Stimulated activated naive CD8-positive, alpha-beta T cell treated with anti-CD3 and anti-CD28 coated beads, Interleukin-15, amount 100 ng/mL, for 72 hours (primary cell): ENCODE measurements at regions not wholly inside any gene's neighbourhood (a gene's known extent, or its start where the extent isn't known, plus 50 kb on each side); places are given as distances from the start of the nearest gene placed in this dataset.
A peak's percentile ranks its signal among the peaks of the same experiment; 100 is the strongest.
"Not testable (repeated sequence)": the region's sequence is repeated elsewhere in the genome, so short reads cannot be mapped to it uniquely, and the experiment has no call there.

Experiments
- ATAC-seq: fragments of 150-1000 bp; cut with Tn5 transposase; 2 replicates; pipeline ENCODE4 v1.10.0; 2021; ENCODE audit warnings: mild to moderate bottlenecking, moderate library complexity
- DNase-seq, 2 donors: peaks; one replicate each; pipeline ENCODE4 v3.0.0; 2021 to 2022
- H3K27ac Mint-ChIP-seq, 2 donors: one replicate each; pipeline ENCODE4 v1.8.0; 2022; ENCODE audit warnings: mild to moderate bottlenecking in 2 of 2, mixed read lengths in 2 of 2, moderate library complexity in 2 of 2
- H3K27me3 Mint-ChIP-seq: one replicate; pipeline ENCODE4 v1.8.0; 2022; ENCODE audit warnings: mixed read lengths
- H3K4me1 Mint-ChIP-seq: one replicate; pipeline ENCODE4 v1.8.0; 2022; ENCODE audit warnings: mild to moderate bottlenecking, mixed read lengths
- H3K4me3 Mint-ChIP-seq, 2 donors: one replicate each; pipeline ENCODE4 v1.8.0; 2022; ENCODE audit warnings: mild to moderate bottlenecking in 2 of 2, mixed read lengths in 2 of 2, moderate library complexity in 1 of 2
- H3K9me3 Mint-ChIP-seq, 2 donors: one replicate each; pipeline ENCODE4 v1.8.0; 2022; ENCODE audit warnings: mixed read lengths in 2 of 2

DNA sequence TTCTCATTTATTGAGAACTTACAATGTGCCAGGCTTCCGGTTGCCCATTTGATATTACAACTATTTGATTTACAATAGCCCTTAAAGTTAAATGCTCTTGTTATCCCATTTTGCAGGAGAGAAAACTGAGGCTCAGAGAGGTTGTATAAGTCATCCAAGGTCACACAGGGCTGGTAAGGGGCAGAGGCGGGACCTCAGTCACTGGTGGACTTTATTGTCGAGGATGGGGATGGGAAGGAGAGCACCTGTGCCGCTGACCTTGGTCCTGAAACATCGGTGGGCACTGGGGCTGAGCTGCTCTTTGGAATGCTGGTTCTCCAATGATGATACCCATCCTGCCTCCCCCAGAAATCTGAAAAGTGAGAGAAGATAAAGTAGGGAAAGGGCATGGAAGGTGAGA is 265.4 kb downstream of the MIAT start:
- DNase-seq: no peak
- Mint-ChIP-seq H3K9me3 (no peaks in the 10 kb centered on the region), H3K4me3 (no peak overlapping the region), H3K27ac (no peak overlapping the region), H3K4me1 (no peaks in the 10 kb centered on the region), H3K27me3 (no peaks in the 10 kb centered on the region)
- no peak for ATAC-seq

GRCh38 chr22:26923531-26923930 is 266.1 kb downstream of the MIAT start:
- H3K4me1 Mint-ChIP-seq: no peaks in the 10 kb centered on the region
- ATAC-seq: no peak
- no peak overlapping the region for H3K4me3 Mint-ChIP-seq
- H3K27me3 Mint-ChIP-seq: no peaks in the 10 kb centered on the region
- H3K9me3 Mint-ChIP-seq: no peaks in the 10 kb centered on the region
- DNase-seq: no peak
- H3K27ac Mint-ChIP-seq: no peak overlapping the region

- Mint-ChIP-seq H3K27me3 (no peaks in the 10 kb centered on the region), H3K27ac (no peak overlapping the region), H3K4me1 (no peaks in the 10 kb centered on the region), H3K9me3 (no peaks in the 10 kb centered on the region), H3K4me3 (no peak overlapping the region)
- no peak for ATAC-seq
- no peak for DNase-seq
These were observed 270.4 kb downstream of the MIAT start for GRCh38 chr22:26927821-26928220.

DNA sequence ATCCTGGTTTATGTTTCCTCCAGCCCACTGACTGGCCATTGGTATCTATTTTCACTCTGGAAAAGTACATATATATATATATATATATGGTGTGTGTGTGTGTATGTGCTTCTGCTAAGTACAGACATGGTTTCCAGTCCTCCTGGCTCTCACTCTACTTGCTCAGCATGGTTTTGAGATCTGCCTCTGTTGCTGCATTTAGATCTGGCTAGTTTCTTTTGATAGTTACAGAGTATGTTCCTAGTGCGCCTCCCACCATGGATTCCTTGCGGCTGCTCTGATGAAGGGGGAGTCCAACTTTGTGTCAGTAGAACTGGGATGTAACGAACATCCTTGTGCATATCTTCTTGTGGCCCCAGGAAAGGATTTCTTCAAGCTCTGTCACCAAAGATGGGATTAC is 274.1 kb downstream of the MIAT start:
- H3K4me3 Mint-ChIP-seq: no peak overlapping the region
- ATAC-seq: no peak
- peak overlapping the region in 1 of 2 donors; percentile 66 for H3K27ac Mint-ChIP-seq
- H3K4me1 Mint-ChIP-seq: no peaks in the 10 kb centered on the region
- DNase-seq: no peak
- H3K27me3 Mint-ChIP-seq: no peaks in the 10 kb centered on the region
- peaks cover 0 to 5% of the 10 kb centered on the region in 2 donors for H3K9me3 Mint-ChIP-seq

DNA sequence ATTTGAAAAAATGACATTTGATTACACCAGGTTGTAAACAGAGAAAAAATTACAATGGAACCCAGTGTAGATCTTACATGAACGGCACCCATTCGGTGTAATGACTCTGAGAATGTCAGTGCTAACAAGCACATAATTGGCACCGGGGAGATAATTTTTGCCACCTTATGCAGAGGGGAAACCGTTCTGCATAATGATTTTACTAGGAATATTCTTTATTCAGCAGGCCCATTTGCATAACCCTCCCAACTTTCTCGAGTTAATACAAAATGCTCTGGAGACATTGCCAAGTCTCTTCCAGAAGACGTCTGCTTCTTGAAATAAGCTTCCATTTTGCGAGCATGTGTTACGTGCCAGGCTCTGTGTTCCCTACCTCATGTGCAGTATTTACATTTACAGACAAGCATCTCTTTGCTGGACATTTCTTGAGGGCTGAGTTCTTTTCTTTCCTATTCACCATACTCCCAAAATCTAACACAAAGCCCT is 275.8 kb downstream of the MIAT start:
- Mint-ChIP-seq H3K27me3 (no peaks in the 10 kb centered on the region), H3K4me3 (no peak overlapping the region), H3K27ac (no peak overlapping the region), H3K4me1 (no peaks in the 10 kb centered on the region), H3K9me3 (peaks cover 7 to 11% of the 10 kb centered on the region in 2 donors)
- DNase-seq (no peak), ATAC-seq (no peak)

DNA sequence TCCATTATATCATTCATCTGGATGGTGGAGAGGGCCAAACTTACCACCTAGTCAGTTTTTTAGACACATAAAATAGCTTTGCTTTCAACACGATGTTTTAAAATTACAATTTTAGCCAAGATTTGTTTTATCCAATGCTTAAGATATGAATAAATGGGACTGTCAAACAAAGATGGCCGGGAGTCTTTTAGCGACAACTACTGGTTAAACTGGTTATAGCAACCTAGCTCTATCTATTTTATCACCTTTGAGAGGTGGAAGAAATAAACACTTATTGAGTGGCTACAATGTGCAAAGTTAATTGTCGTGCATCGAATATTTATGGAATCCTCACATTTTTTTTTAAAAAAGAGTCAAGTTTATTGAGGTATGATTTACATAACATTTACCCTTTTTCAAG is 279.8 kb downstream of the MIAT start:
- Mint-ChIP-seq H3K4me3 (no peak overlapping the region), H3K9me3 (peaks cover 7 to 11% of the 10 kb centered on the region in 2 donors), H3K27ac (peak overlapping the region in 1 of 2 donors; percentile 3), H3K4me1 (no peaks in the 10 kb centered on the region), H3K27me3 (no peaks in the 10 kb centered on the region)
- DNase-seq (no peak), ATAC-seq (no peak)

- DNase-seq (no peak), ATAC-seq (no peak)
- no peak overlapping the region for H3K4me3 Mint-ChIP-seq
- H3K27ac Mint-ChIP-seq: no peak overlapping the region
- no peaks in the 10 kb centered on the region for H3K27me3 Mint-ChIP-seq
- H3K4me1 Mint-ChIP-seq: no peaks in the 10 kb centered on the region
- H3K9me3 Mint-ChIP-seq: peaks cover 7 to 11% of the 10 kb centered on the region in 2 donors
These were observed 282.1 kb downstream of the MIAT start for GRCh38 chr22:26939466-26939865.

GRCh38 chr22:26941896-26942636 is 284.7 kb downstream of the MIAT start:
- H3K4me1 Mint-ChIP-seq: no peaks in the 10 kb centered on the region
- no peak for ATAC-seq
- DNase-seq: no peak
- H3K27ac Mint-ChIP-seq: no peak overlapping the region
- H3K9me3 Mint-ChIP-seq: peaks cover 6 to 7% of the 10 kb centered on the region in 2 donors
- no peak overlapping the region for H3K4me3 Mint-ChIP-seq
- no peaks in the 10 kb centered on the region for H3K27me3 Mint-ChIP-seq

- Mint-ChIP-seq H3K9me3 (peaks cover 3 to 4% of the 10 kb centered on the region in 2 donors), H3K27me3 (no peaks in the 10 kb centered on the region), H3K4me3 (no peak overlapping the region), H3K4me1 (no peaks in the 10 kb centered on the region), H3K27ac (no peak overlapping the region)
- no peak for ATAC-seq
- DNase-seq: no peak
These were observed 285.2 kb downstream of the MIAT start for GRCh38 chr22:26942637-26942957.

GRCh38 chr22:26945565-26945964 is 288.2 kb downstream of the MIAT start:
- DNase-seq: no peak
- ATAC-seq: no peak
- Mint-ChIP-seq H3K4me1 (no peaks in the 10 kb centered on the region), H3K27me3 (peaks cover 2% of the 10 kb centered on the region), H3K9me3 (no peaks in the 10 kb centered on the region), H3K27ac (no peak overlapping the region), H3K4me3 (no peak overlapping the region)

GRCh38 chr22:26949193-26949592 is 291.8 kb downstream of the MIAT start:
- no peak overlapping the region for H3K27ac Mint-ChIP-seq
- no peaks in the 10 kb centered on the region for H3K4me1 Mint-ChIP-seq
- H3K9me3 Mint-ChIP-seq: no peaks in the 10 kb centered on the region
- ATAC-seq: no peak
- no peak for DNase-seq
- no peak overlapping the region for H3K4me3 Mint-ChIP-seq
- peaks cover 34% of the 10 kb centered on the region for H3K27me3 Mint-ChIP-seq

DNA sequence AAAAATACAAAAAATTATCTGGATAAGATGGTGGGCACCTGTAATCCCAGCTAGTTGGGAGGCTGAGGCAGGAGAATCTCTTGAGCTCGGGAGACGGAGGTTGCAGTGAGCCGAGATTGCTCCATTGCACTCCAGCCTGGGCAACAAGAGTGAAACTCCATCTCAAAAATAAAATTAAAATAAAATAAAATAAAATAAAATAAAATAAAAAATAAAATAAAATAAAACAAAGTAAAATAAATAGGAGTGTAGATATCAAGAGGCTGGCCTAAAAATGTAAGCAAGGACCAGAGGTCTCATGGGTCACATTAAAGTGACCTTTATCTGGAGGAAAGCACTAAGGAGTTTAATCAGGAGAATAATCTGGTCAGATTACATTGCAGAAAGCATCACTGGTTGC is 293.8 kb downstream of the MIAT start:
- peaks cover 50% of the 10 kb centered on the region for H3K27me3 Mint-ChIP-seq
- not testable (repeated sequence) for ATAC-seq, H3K9me3 Mint-ChIP-seq, H3K4me1 Mint-ChIP-seq, H3K4me3 Mint-ChIP-seq, DNase-seq
- peak overlapping the region in 1 of 2 donors; percentile 42 for H3K27ac Mint-ChIP-seq

- H3K9me3 Mint-ChIP-seq: no peaks in the 10 kb centered on the region
- no peak overlapping the region for H3K4me3 Mint-ChIP-seq
- H3K27me3 Mint-ChIP-seq: peaks cover 58% of the 10 kb centered on the region
- ATAC-seq (no peak), DNase-seq (no peak)
- no peaks in the 10 kb centered on the region for H3K4me1 Mint-ChIP-seq
- no peak overlapping the region for H3K27ac Mint-ChIP-seq
These were observed 294.6 kb downstream of the MIAT start for GRCh38 chr22:26952004-26952403.

DNA sequence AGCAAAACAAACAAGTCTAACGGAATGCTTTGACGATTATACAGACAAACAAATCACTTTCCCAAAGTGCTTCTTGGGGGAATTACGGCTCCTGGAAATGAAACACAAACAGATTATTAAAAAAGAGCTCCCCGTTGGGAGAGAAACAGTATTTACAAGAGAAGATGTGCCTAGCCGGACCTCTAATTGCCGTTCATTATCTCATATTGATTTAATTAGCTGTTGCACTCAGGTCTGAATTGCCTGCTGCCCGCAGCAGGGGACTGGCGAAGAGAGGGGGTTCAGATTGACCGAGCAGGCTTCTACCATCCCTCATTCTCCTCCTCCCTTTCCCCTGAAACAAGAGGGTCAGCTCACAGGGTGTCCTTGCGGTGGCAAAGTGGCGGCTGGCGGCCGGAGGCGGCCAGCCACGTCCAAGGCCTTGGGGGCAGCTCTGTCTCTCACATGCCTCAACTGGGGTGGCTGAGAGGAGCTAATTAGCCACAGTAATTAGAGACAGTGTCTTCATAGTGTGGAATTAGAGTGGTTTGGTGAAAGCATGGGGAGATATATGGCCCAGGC is 295.1 kb downstream of the MIAT start:
- no peaks in the 10 kb centered on the region for H3K4me1 Mint-ChIP-seq
- H3K4me3 Mint-ChIP-seq: no peak overlapping the region
- H3K9me3 Mint-ChIP-seq: no peaks in the 10 kb centered on the region
- no peak for ATAC-seq
- H3K27me3 Mint-ChIP-seq: peaks cover 60% of the 10 kb centered on the region
- DNase-seq: no peak
- no peak overlapping the region for H3K27ac Mint-ChIP-seq

- no peak overlapping the region for H3K4me3 Mint-ChIP-seq
- peaks cover 60% of the 10 kb centered on the region for H3K27me3 Mint-ChIP-seq
- H3K27ac Mint-ChIP-seq: no peak overlapping the region
- no peaks in the 10 kb centered on the region for H3K4me1 Mint-ChIP-seq
- no peak for ATAC-seq
- H3K9me3 Mint-ChIP-seq: no peaks in the 10 kb centered on the region
- DNase-seq: no peak
These were observed 295.9 kb downstream of the MIAT start for GRCh38 chr22:26953012-26953883.

- Mint-ChIP-seq H3K27me3 (peaks cover 65% of the 10 kb centered on the region), H3K9me3 (no peaks in the 10 kb centered on the region), H3K4me3 (no peak overlapping the region), H3K4me1 (no peaks in the 10 kb centered on the region), H3K27ac (no peak overlapping the region)
- ATAC-seq (no peak), DNase-seq (no peak)
These were observed 299.0 kb downstream of the MIAT start for GRCh38 chr22:26956371-26956770.
